K562 (cell line): ENCODE measurements at regions not wholly inside any gene's neighbourhood (a gene's known extent, or its start where the extent isn't known, plus 50 kb on each side); places are given as distances from the start of the nearest gene placed in this dataset.

Source experiments
- ATAC-seq: fragments of 200-7000 bp; cut with Tn5 transposase; 3 replicates; pipeline ENCODE4 v1.9.1; 2020; ENCODE audit warnings: moderate library complexity
- BruUV-seq: library from RNA; stranded (reverse); fragments of 400-500 nt; replicated peaks from 2 replicates; lab custom pipeline; 2021; lab: Mats Ljungman, UMichigan
- CTCF ChIA-PET: fragments of 300-600 bp; formaldehyde crosslinking; extraction: SDS; loops from one replicate; lab custom pipeline; 2021; ENCODE audit warnings: low intra/inter-chr PET ratio; lab: Yijun Ruan, JAX
- POLR2A ChIA-PET: fragments of 300-600, 350-650 bp; sonication (Branson Sonifier 250); formaldehyde crosslinking; extraction: SDS; loops from one replicate; lab custom pipeline; 2021; ENCODE audit warnings: antibody characterized with exemption, inconsistent platforms; lab: Yijun Ruan, JAX
- DNase-seq, 4 experiments: peaks; one replicate each; pipeline versions ENCODE4 v3.0.0 to v3.0.0-alpha.2; 2011 to 2018; ENCODE audit warnings: low spot score in 3 of 4, mixed read lengths in 3 of 4; ENCODE audit errors: extremely low read depth in 1 of 4
- FAIRE-seq: peaks from 2 replicates; lab custom pipeline; 2011; peaks lifted over from hg19 to GRCh38; lab: Jason Lieb, UNC
- H2AFZ ChIP-seq: 2 replicates; pipeline ENCODE4 v1.6.0; 2011; ENCODE audit warnings: low read depth, low read length, control low read depth, inconsistent platforms
- H3K27ac ChIP-seq: fragments of 200-600 bp; 3 replicates; pipeline ENCODE4 v1.8.0; 2011; ENCODE audit warnings: low read depth, mild to moderate bottlenecking, control low read depth, inconsistent platforms, low read length, moderate library complexity, mixed read lengths; ENCODE audit errors: extremely low read depth
- H3K27me3 ChIP-seq, 2 experiments: fragments of 300-600 bp in 1 of 2; 2 replicates in 1 of 2; 3 replicates in 1 of 2; pipeline versions ENCODE4 v1.6.0 to v1.8.0; 2011; ENCODE audit warnings: inconsistent platforms in 2 of 2, low read length in 2 of 2, mild to moderate bottlenecking in 1 of 2, mixed read lengths in 1 of 2, moderate library complexity in 1 of 2; ENCODE audit not compliant: control insufficient read depth in 2 of 2, insufficient read depth in 2 of 2
- H3K36me3 ChIP-seq: fragments of 300-600 bp; 3 replicates; pipeline ENCODE4 v1.8.0; 2011; ENCODE audit warnings: mild to moderate bottlenecking, low read length, inconsistent platforms; ENCODE audit not compliant: control insufficient read depth, insufficient read depth
- H3K4me1 ChIP-seq, 2 experiments: fragments of 200-600 bp in 1 of 2; replicated peaks in 1 of 2; 2 replicates in 1 of 2; 3 replicates in 1 of 2; pipeline versions ENCODE4 v1.5.1 to v1.8.0; 2011; ENCODE audit warnings: inconsistent platforms in 2 of 2, low read length in 2 of 2, mild to moderate bottlenecking in 1 of 2, mixed read lengths in 1 of 2, moderate library complexity in 1 of 2; ENCODE audit not compliant: control insufficient read depth in 2 of 2, insufficient read depth in 2 of 2
- H3K4me2 ChIP-seq: 2 replicates; pipeline ENCODE4 v1.6.1; 2011; ENCODE audit warnings: low read length, control low read depth, inconsistent platforms, mixed read lengths; ENCODE audit not compliant: insufficient read depth
- H3K4me3 ChIP-seq: fragments of 200-600 bp; sonication (generic), shearing (Covaris generic); 2 replicates; pipeline ENCODE4 v1.5.1; 2016; ENCODE audit warnings: control low read depth, inconsistent platforms
- H3K79me2 ChIP-seq: fragments of 200-600 bp; 3 replicates; pipeline ENCODE4 v1.8.0; 2011; ENCODE audit warnings: low read length, inconsistent platforms; ENCODE audit not compliant: control insufficient read depth, insufficient read depth
- H3K9ac ChIP-seq, 2 experiments: 2 replicates each; pipeline versions ENCODE4 v1.6.0 to v1.6.1; 2011; ENCODE audit warnings: low read depth in 2 of 2, low read length in 2 of 2, control low read depth in 1 of 2, inconsistent platforms in 1 of 2, mild to moderate bottlenecking in 1 of 2, mixed read lengths in 1 of 2; ENCODE audit not compliant: insufficient read depth in 1 of 2
- H3K9me1 ChIP-seq: one replicate; pipeline ENCODE4 v1.6.0; 2011; ENCODE audit warnings: inconsistent platforms, mild to moderate bottlenecking, low read length, moderate library complexity; ENCODE audit not compliant: control insufficient read depth, insufficient read depth
- H3K9me3 ChIP-seq: replicated peaks from 2 replicates; pipeline ENCODE4 v1.5.1; 2011; ENCODE audit warnings: low read depth, low read length, inconsistent platforms; ENCODE audit not compliant: control insufficient read depth, insufficient read depth
- H4K20me1 ChIP-seq: replicated peaks from 2 replicates; pipeline ENCODE4 v1.6.1; 2011; ENCODE audit warnings: low read length, inconsistent platforms, mixed read lengths; ENCODE audit not compliant: control insufficient read depth, insufficient read depth
- BMI1 ChIP-seq: fragments of 150-350 bp; IDR thresholded peaks from 2 replicates; pipeline ENCODE4 v1.6.1; 2014; ENCODE audit warnings: low read length
- CHD4 ChIP-seq: fragments of 200-600 bp; sonication (generic); IDR thresholded peaks from 3 replicates; pipeline ENCODE4 v1.6.1; 2012; ENCODE audit warnings: low read depth, mild to moderate bottlenecking, mixed read lengths, low read length, inconsistent platforms; ENCODE audit not compliant: insufficient read depth, insufficient replicate concordance, poor library complexity, severe bottlenecking
- ESRRA ChIP-seq: fragments of 450-650 bp; IDR thresholded peaks from 2 replicates; pipeline ENCODE4 v1.6.1; 2014; ENCODE audit warnings: low read depth, mild to moderate bottlenecking, moderate library complexity, borderline replicate concordance
- GABPB2 ChIP-seq: fragments of 250-450 bp; sonication (Bioruptor Pico); conservative IDR thresholded peaks from 2 replicates; pipeline ENCODE4 v1.5.1; 2021; ENCODE audit warnings: mild to moderate bottlenecking
- HEY1 ChIP-seq: fragments of 250-450 bp; sonication (Bioruptor Pico); IDR thresholded peaks from 2 replicates; pipeline ENCODE4 v1.5.0; 2020; ENCODE audit warnings: mild to moderate bottlenecking, moderate library complexity, borderline replicate concordance
- KDM2B ChIP-seq: fragments of 250-450 bp; sonication (Bioruptor Pico); IDR thresholded peaks from 2 replicates; pipeline ENCODE4 v1.8.0; 2021; ENCODE audit warnings: mild to moderate bottlenecking, moderate library complexity
- NELFE ChIP-seq: IDR thresholded peaks from 2 replicates; pipeline ENCODE4 v1.6.1; 2011; ENCODE audit warnings: mild to moderate bottlenecking; ENCODE audit not compliant: insufficient read depth, insufficient read length
- SMAD3 ChIP-seq: fragments of 450-650 bp; formaldehyde crosslinking; conservative IDR thresholded peaks from 2 replicates; pipeline ENCODE4 v1.4.0; 2020; ENCODE audit warnings: mild to moderate bottlenecking
- U2AF1 ChIP-seq: fragments of 200-400 bp; formaldehyde crosslinking; optimal IDR thresholded peaks from 2 replicates; pipeline ENCODE3; 2017; ENCODE audit warnings: mild to moderate bottlenecking, low read depth, low read length, moderate library complexity
- YBX1 ChIP-seq: fragments of 450-650 bp; IDR thresholded peaks from 2 replicates; pipeline ENCODE4 v1.7.1; 2016; ENCODE audit warnings: mild to moderate bottlenecking
- ZBED1 ChIP-seq: IDR thresholded peaks from 2 replicates; pipeline ENCODE4 v1.6.1; 2014
- ZNF165 ChIP-seq: fragments of 250-450 bp; sonication (Bioruptor Pico); IDR thresholded peaks from 2 replicates; pipeline ENCODE4 v1.4.0; 2020; ENCODE audit warnings: borderline replicate concordance
- WGBS: fragments of 100-300 bp; shearing (Covaris generic); methylation state at CpG from one replicate; pipeline ENCODE4 v1.1.6; 2016; ENCODE audit warnings: low coverage, mixed read lengths; ENCODE audit not compliant: insufficient coverage; ENCODE audit errors: missing lambda C conversion rate; 5-methylcytosine and 5-hydroxymethylcytosine counted together
- in situ Hi-C: fragments of 300-500 bp; cut with MboI; formaldehyde crosslinking; loops from 4 replicates; pipeline ENCODE4 v1.15.0; 2018; ENCODE audit warnings: inconsistent platforms, mixed read lengths
- intact Hi-C: fragments of 100-400 bp; cut with micrococcal nuclease; formaldehyde crosslinking; loops from 2 replicates; pipeline ENCODE4 v1.14.2; 2022
- TF ChIP-seq, protein P1 (sequence below), 2 experiments: fragments of 200-800 bp in 1 of 2; sonication (Bioruptor generic) in 1 of 2; sonication (generic) in 1 of 2; formaldehyde crosslinking in 1 of 2; IDR thresholded peaks in 1 of 2; conservative IDR thresholded peaks in 1 of 2; 2 replicates each; pipeline versions ENCODE4 v1.5.0 to v1.6.1; 2016 to 2020; ENCODE audit warnings: missing compliant biosample characterization in 1 of 2, missing genetic modification characterization in 1 of 2, missing genetic modification reagents in 1 of 2
- TF ChIP-seq, protein P2 (sequence below): fragments of 450-650 bp; formaldehyde crosslinking; IDR thresholded peaks from 2 replicates; pipeline ENCODE4 v1.4.0; 2020; ENCODE audit warnings: mild to moderate bottlenecking
- TF ChIP-seq, protein P3 (sequence below): sonication (generic); formaldehyde crosslinking; IDR thresholded peaks from 2 replicates; pipeline ENCODE4 v1.9.0; 2022; ENCODE audit warnings: mild to moderate bottlenecking, missing genetic modification reagents
- TF ChIP-seq, protein P4 (sequence below): sonication (generic); formaldehyde crosslinking; IDR thresholded peaks from 2 replicates; pipeline ENCODE4 v1.8.0; 2023; ENCODE audit warnings: mild to moderate bottlenecking, missing genetic modification reagents

DNA sequence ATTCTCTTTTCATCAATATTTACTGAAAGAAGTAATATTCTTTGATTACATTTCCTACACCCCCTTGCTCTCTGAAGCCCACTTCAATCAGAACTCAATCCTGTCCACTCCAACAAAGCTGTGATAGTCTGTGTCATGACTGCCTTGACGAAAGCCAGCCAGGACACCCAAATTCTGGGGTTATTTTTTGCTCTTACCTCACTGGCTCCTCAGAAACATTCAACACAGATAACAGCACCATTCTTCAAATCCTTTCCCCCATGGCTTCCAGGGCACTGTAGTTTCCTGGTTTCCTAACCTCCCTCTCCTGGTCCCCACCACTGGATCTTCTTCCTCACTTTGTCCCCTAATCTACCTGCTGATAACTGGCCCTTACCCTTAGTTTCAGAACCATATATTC, 106.1 kb upstream of the FER start:
- intact Hi-C loops: loop anchor here (5.0 to 10.0 kb wide), 3 partner anchors 281 to 1043 kb away; partner anchors contain the start of gene MAN2A1
- ChIA-PET POLR2A (interaction anchor here (0.6 to 0.8 kb wide), 2 partner anchors 12 to 24 kb away, joined by 3 read pairs; no protein-coding TSS in a partner anchor), CTCF (interaction anchor here (0.5 kb wide), 1 partner anchor 833 kb away, joined by 3 read pairs; no protein-coding TSS in a partner anchor)
- WGBS: 9% methylated on average over 1 of the region's 1 CpG
- Histone ChIP-seq H3K27ac (no peak overlapping the region), H3K79me2 (no peaks in the 10 kb centered on the region), H3K4me2 (peak overlapping the region; percentile 84), H4K20me1 (no peaks in the 10 kb centered on the region), H2AFZ (peak overlapping the region; percentile 96), H3K4me1 (peaks cover 0 to 6% of the 10 kb centered on the region in 2 experiments; a peak in 1 of 5 replicates), H3K9me1 (no peaks in the 10 kb centered on the region), H3K4me3 (no peak overlapping the region), H3K9me3 (no peaks in the 10 kb centered on the region), H3K27me3 (no peaks in the 10 kb centered on the region; a peak in 1 of 5 replicates), H3K36me3 (no peaks in the 10 kb centered on the region), H3K9ac (no peak overlapping the region)
- DNase-seq (no peak), ATAC-seq (no peak), FAIRE-seq (no peak)
- in situ Hi-C loops: no loop called here
- BruUV-seq: no TSS peak
- TF ChIP-seq ZBED1 (no peak), ZNF165 (no peak), HEY1 (CRISPR knock-in tag) (no peak), SMAD3 (CRISPR knock-in tag) (no peak), ESRRA (no peak), CHD4 (no peak), U2AF1 (no peak), NELFE (no peak), KDM2B (CRISPR knock-in tag) (no peak), YBX1 (no peak), GABPB2 (no peak), BMI1 (no peak)
- TF ChIP-seq, protein P1, sequence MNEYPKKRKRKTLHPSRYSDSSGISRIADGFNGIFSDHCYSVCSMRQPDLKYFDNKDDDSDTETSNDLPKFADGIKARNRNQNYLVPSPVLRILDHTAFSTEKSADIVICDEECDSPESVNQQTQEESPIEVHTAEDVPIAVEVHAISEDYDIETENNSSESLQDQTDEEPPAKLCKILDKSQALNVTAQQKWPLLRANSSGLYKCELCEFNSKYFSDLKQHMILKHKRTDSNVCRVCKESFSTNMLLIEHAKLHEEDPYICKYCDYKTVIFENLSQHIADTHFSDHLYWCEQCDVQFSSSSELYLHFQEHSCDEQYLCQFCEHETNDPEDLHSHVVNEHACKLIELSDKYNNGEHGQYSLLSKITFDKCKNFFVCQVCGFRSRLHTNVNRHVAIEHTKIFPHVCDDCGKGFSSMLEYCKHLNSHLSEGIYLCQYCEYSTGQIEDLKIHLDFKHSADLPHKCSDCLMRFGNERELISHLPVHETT (CRISPR knock-in tag; conservative IDR thresholded peaks at IDR 0.05 in 1 of 2, IDR thresholded peaks at IDR 0.05 in 1 of 2): no peak
- TF ChIP-seq, protein P2, sequence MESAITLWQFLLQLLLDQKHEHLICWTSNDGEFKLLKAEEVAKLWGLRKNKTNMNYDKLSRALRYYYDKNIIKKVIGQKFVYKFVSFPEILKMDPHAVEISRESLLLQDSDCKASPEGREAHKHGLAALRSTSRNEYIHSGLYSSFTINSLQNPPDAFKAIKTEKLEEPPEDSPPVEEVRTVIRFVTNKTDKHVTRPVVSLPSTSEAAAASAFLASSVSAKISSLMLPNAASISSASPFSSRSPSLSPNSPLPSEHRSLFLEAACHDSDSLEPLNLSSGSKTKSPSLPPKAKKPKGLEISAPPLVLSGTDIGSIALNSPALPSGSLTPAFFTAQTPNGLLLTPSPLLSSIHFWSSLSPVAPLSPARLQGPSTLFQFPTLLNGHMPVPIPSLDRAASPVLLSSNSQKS: no peak
- TF ChIP-seq, protein P3, sequence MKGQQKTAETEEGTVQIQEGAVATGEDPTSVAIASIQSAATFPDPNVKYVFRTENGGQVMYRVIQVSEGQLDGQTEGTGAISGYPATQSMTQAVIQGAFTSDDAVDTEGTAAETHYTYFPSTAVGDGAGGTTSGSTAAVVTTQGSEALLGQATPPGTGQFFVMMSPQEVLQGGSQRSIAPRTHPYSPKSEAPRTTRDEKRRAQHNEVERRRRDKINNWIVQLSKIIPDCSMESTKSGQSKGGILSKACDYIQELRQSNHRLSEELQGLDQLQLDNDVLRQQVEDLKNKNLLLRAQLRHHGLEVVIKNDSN (CRISPR knock-in tag): no peak
- TF ChIP-seq, protein P4, sequence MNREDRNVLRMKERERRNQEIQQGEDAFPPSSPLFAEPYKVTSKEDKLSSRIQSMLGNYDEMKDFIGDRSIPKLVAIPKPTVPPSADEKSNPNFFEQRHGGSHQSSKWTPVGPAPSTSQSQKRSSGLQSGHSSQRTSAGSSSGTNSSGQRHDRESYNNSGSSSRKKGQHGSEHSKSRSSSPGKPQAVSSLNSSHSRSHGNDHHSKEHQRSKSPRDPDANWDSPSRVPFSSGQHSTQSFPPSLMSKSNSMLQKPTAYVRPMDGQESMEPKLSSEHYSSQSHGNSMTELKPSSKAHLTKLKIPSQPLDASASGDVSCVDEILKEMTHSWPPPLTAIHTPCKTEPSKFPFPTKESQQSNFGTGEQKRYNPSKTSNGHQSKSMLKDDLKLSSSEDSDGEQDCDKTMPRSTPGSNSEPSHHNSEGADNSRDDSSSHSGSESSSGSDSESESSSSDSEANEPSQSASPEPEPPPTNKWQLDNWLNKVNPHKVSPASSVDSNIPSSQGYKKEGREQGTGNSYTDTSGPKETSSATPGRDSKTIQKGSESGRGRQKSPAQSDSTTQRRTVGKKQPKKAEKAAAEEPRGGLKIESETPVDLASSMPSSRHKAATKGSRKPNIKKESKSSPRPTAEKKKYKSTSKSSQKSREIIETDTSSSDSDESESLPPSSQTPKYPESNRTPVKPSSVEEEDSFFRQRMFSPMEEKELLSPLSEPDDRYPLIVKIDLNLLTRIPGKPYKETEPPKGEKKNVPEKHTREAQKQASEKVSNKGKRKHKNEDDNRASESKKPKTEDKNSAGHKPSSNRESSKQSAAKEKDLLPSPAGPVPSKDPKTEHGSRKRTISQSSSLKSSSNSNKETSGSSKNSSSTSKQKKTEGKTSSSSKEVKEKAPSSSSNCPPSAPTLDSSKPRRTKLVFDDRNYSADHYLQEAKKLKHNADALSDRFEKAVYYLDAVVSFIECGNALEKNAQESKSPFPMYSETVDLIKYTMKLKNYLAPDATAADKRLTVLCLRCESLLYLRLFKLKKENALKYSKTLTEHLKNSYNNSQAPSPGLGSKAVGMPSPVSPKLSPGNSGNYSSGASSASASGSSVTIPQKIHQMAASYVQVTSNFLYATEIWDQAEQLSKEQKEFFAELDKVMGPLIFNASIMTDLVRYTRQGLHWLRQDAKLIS (CRISPR knock-in tag): no peak
